IMR-90 (cell line): ENCODE measurements at regions not wholly inside any gene's neighbourhood (a gene's known extent, or its start where the extent isn't known, plus 50 kb on each side); places are given as distances from the start of the nearest gene placed in this dataset.

Experiments used
- RCOR1 ChIP-seq: IDR thresholded peaks from 2 replicates; pipeline ENCODE4 v1.6.1; 2012; ENCODE audit warnings: mild to moderate bottlenecking, low read length, improper control_type of control experiment; ENCODE audit not compliant: insufficient replicate concordance
- TF ChIP-seq, protein P1 (sequence below): conservative IDR thresholded peaks from 2 replicates; pipeline ENCODE4 v1.5.1; 2012; ENCODE audit warnings: mild to moderate bottlenecking, low read depth, low read length, improper control_type of control experiment
- TF ChIP-seq, protein P2 (sequence below): fragments of 150-350 bp; IDR thresholded peaks from 2 replicates; pipeline ENCODE4 v1.6.1; 2016; ENCODE audit warnings: low read depth, mild to moderate bottlenecking, low read length, moderate library complexity, borderline replicate concordance

DNA sequence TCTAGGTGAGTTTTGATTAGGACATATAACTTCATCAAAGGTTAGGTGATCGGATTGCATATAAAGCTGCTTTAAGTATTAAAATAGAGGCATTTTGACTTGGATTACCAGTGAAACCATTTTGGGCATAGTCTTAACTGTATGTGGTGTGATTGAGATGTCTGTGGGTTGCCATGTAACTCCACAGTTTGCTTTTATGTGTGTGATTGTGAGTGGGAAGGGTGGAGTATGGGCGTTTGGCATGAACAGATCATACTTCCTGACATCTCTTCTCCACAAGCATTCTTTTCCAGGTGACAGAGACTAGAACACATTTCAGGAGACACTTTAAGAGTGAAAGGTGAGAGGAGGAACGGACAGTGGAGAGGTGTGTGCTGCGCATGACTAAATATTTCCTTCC, 136.1 kb downstream of the CEP135 start:
- no peak for TF ChIP-seq RCOR1
- TF ChIP-seq, protein P1, sequence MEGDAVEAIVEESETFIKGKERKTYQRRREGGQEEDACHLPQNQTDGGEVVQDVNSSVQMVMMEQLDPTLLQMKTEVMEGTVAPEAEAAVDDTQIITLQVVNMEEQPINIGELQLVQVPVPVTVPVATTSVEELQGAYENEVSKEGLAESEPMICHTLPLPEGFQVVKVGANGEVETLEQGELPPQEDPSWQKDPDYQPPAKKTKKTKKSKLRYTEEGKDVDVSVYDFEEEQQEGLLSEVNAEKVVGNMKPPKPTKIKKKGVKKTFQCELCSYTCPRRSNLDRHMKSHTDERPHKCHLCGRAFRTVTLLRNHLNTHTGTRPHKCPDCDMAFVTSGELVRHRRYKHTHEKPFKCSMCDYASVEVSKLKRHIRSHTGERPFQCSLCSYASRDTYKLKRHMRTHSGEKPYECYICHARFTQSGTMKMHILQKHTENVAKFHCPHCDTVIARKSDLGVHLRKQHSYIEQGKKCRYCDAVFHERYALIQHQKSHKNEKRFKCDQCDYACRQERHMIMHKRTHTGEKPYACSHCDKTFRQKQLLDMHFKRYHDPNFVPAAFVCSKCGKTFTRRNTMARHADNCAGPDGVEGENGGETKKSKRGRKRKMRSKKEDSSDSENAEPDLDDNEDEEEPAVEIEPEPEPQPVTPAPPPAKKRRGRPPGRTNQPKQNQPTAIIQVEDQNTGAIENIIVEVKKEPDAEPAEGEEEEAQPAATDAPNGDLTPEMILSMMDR: no peak
- TF ChIP-seq, protein P2, sequence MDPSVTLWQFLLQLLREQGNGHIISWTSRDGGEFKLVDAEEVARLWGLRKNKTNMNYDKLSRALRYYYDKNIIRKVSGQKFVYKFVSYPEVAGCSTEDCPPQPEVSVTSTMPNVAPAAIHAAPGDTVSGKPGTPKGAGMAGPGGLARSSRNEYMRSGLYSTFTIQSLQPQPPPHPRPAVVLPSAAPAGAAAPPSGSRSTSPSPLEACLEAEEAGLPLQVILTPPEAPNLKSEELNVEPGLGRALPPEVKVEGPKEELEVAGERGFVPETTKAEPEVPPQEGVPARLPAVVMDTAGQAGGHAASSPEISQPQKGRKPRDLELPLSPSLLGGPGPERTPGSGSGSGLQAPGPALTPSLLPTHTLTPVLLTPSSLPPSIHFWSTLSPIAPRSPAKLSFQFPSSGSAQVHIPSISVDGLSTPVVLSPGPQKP: no peak
